ENCODE measurements at regions not wholly inside any gene's neighbourhood (a gene's known extent, or its start where the extent isn't known, plus 50 kb on each side); places are given as distances from the start of the nearest gene placed in this dataset.
"Not testable (repeated sequence)": the region's sequence is repeated elsewhere in the genome, so short reads cannot be mapped to it uniquely, and the experiment has no call there.

GRCh38 chr1:201640624-201641023 lies 101.7 kb downstream of the NAV1 start:
- Histone ChIP-seq H3K27me3 (ENCODE audit: control insufficient read depth, insufficient read depth, low read length) (no peaks in the 10 kb centered on the region), H3K4me3 (ENCODE audit: low read depth, low read length) (no peak overlapping the region), H3K36me3 (ENCODE audit: control insufficient read depth, insufficient read depth, low read length) (no peaks in the 10 kb centered on the region)
- no peak for DNase-seq (ENCODE audit: low read depth)
- TF ChIP-seq, protein P1, sequence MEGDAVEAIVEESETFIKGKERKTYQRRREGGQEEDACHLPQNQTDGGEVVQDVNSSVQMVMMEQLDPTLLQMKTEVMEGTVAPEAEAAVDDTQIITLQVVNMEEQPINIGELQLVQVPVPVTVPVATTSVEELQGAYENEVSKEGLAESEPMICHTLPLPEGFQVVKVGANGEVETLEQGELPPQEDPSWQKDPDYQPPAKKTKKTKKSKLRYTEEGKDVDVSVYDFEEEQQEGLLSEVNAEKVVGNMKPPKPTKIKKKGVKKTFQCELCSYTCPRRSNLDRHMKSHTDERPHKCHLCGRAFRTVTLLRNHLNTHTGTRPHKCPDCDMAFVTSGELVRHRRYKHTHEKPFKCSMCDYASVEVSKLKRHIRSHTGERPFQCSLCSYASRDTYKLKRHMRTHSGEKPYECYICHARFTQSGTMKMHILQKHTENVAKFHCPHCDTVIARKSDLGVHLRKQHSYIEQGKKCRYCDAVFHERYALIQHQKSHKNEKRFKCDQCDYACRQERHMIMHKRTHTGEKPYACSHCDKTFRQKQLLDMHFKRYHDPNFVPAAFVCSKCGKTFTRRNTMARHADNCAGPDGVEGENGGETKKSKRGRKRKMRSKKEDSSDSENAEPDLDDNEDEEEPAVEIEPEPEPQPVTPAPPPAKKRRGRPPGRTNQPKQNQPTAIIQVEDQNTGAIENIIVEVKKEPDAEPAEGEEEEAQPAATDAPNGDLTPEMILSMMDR (IDR thresholded peaks at IDR 0.05; ENCODE audit: insufficient read depth, low read length, poor library complexity, severe bottlenecking), result no peak

GRCh38 chr1:201641524-201642253 lies 102.8 kb downstream of the NAV1 start:
- DNase-seq (ENCODE audit: low read depth), result no peak

DNA sequence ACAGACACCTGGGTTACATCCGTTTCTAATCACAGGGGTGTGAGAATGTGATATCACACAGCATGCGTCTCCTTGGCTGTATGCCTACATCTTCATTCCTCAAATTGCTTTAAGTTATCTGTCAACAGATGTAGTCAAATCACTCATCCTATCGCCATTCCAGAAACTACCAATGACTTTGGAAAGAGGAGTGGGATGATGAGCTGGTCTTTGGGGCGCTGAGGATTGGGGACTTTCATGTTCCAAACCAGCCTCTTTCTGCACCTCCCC lies 104.8 kb downstream of the NAV1 start:
- no peaks in the 10 kb centered on the region for H3K36me3 ChIP-seq (ENCODE audit: control insufficient read depth, insufficient read depth, low read length)

More at GRCh38 chr1:201641524-201642253, 102.8 kb downstream of the NAV1 start:
- no peak overlapping the region for H3K4me3 ChIP-seq (ENCODE audit: low read depth, low read length)
- H3K36me3 ChIP-seq (ENCODE audit: control insufficient read depth, insufficient read depth, low read length), result no peaks in the 10 kb centered on the region
- no peaks in the 10 kb centered on the region for H3K27me3 ChIP-seq (ENCODE audit: control insufficient read depth, insufficient read depth, low read length)
- TF ChIP-seq, protein P1 (IDR thresholded peaks at IDR 0.05; ENCODE audit: insufficient read depth, low read length, poor library complexity, severe bottlenecking), result no peak

DNA sequence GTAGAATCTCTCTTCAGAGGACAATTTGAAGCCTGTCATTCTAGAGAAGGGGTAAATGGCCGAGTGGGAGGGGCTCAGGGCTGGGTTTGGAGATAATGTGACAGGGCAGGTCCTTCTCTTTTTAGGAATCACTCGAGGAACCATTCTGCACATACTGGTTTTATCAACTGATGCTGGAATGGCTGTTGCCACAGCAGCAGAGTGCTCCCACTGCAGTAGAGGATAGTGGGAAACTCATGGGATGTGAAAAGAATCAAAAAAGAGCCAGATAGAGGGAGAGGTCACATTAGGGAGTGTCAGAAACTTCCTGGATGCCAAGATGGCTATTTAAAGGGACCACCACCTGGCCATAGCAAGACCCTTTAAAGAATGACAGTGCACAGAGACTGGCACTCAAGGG lies 105.3 kb downstream of the NAV1 start:
- H3K4me3 ChIP-seq (ENCODE audit: low read depth, low read length), result no peak overlapping the region
- TF ChIP-seq, protein P1 (IDR thresholded peaks at IDR 0.05; ENCODE audit: insufficient read depth, low read length, poor library complexity, severe bottlenecking), result no peak
- no peak for DNase-seq (ENCODE audit: low read depth)
- no peaks in the 10 kb centered on the region for H3K27me3 ChIP-seq (ENCODE audit: control insufficient read depth, insufficient read depth, low read length)
- no peaks in the 10 kb centered on the region for H3K36me3 ChIP-seq (ENCODE audit: control insufficient read depth, insufficient read depth, low read length)

More for the DNA sequence above, 104.8 kb downstream of the NAV1 start:
- no peaks in the 10 kb centered on the region for H3K27me3 ChIP-seq (ENCODE audit: control insufficient read depth, insufficient read depth, low read length)
- TF ChIP-seq, protein P1 (IDR thresholded peaks at IDR 0.05; ENCODE audit: insufficient read depth, low read length, poor library complexity, severe bottlenecking), result no peak
- no peak overlapping the region for H3K4me3 ChIP-seq (ENCODE audit: low read depth, low read length)
- DNase-seq (ENCODE audit: low read depth), result no peak

DNA sequence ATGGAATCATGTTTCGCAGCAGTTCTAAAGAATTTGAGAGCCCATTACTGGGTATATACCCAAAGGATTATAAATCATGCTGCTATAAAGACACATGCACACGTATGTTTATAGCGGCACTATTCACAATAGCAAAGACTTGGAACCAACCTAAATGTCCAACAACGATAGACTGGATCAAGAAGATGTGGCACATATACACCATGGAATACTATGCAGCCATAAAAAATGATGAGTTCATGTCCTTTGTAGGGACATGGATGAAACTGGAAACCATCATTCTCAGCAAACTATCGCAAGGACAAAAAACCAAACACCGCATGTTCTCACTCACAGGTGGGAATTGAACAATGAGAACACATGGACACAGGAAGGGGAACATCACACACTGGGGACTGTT lies 106.1 kb downstream of the NAV1 start:
- H3K36me3 ChIP-seq (ENCODE audit: control insufficient read depth, insufficient read depth, low read length); DNase-seq (ENCODE audit: low read depth); H3K27me3 ChIP-seq (ENCODE audit: control insufficient read depth, insufficient read depth, low read length); H3K4me3 ChIP-seq (ENCODE audit: low read depth, low read length): not testable (repeated sequence)

DNA sequence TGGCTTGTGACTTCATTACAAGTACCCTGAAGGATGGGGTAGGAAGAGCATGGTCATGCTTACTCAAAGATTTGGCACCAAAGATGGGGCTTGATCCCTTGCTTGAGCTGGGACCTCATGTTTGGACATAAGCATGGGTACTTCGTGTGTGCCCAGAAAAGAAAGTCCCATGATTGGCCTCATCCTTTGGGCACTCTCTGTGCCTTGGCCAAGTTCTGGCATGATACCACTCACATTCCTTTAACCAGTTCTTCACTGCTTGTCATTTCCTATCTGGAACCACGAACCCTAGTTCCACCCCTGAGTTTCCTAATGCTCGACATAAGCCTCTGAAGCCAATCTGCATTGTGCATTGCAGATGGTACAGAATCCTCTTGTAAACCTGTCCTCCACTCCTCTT lies 107.0 kb downstream of the NAV1 start:
- Histone ChIP-seq H3K27me3 (ENCODE audit: control insufficient read depth, insufficient read depth, low read length) (no peaks in the 10 kb centered on the region), H3K4me3 (ENCODE audit: low read depth, low read length) (no peak overlapping the region), H3K36me3 (ENCODE audit: control insufficient read depth, insufficient read depth, low read length) (no peaks in the 10 kb centered on the region)
- no peak for DNase-seq (ENCODE audit: low read depth)
- TF ChIP-seq, protein P1 (IDR thresholded peaks at IDR 0.05; ENCODE audit: insufficient read depth, low read length, poor library complexity, severe bottlenecking), result no peak

All from kidney epithelial cell (primary cell).